ENCODE measurements at regions not wholly inside any gene's neighbourhood (a gene's known extent, or its start where the extent isn't known, plus 50 kb on each side); places are given as distances from the start of the nearest gene placed in this dataset.

GRCh38 chr14:34138175-34138574 is 187.3 kb upstream of the EGLN3 start:
- WGBS, 2 experiments (ENCODE audit: insufficient coverage in 2 of 2), result 73 to 96% methylated on average over 3 to 4 of the region's 4 CpGs
- Histone ChIP-seq H3K4me3 (ENCODE audit: extremely low read depth, insufficient read depth, low read length, poor library complexity, severe bottlenecking) (no peak overlapping the region), H3K9me3 (ENCODE audit: control insufficient read depth, low read length) (no peaks in the 10 kb centered on the region), H3K4me1 (ENCODE audit: control insufficient read depth, insufficient read depth, low read length, poor library complexity, severe bottlenecking) (no peaks in the 10 kb centered on the region), H3K27ac (ENCODE audit: low read depth, low read length, severe bottlenecking) (no peak overlapping the region), H3K36me3 (ENCODE audit: control insufficient read depth, insufficient read depth, low read length) (no peaks in the 10 kb centered on the region)

GRCh38 chr14:34137001-34137745 is 186.3 kb upstream of the EGLN3 start:
- H3K36me3 ChIP-seq (ENCODE audit: control insufficient read depth, insufficient read depth, low read length), result no peaks in the 10 kb centered on the region
- WGBS, 2 experiments (ENCODE audit: insufficient coverage in 2 of 2), result 71 to 75% methylated on average over 1 to 2 of the region's 3 CpGs

GRCh38 chr14:34135492-34135891 is 184.6 kb upstream of the EGLN3 start:
- Histone ChIP-seq H3K9me3 (ENCODE audit: control insufficient read depth, low read length) (no peaks in the 10 kb centered on the region), H3K4me3 (ENCODE audit: extremely low read depth, insufficient read depth, low read length, poor library complexity, severe bottlenecking) (no peak overlapping the region), H3K27ac (ENCODE audit: low read depth, low read length, severe bottlenecking) (no peak overlapping the region), H3K4me1 (ENCODE audit: control insufficient read depth, insufficient read depth, low read length, poor library complexity, severe bottlenecking) (no peaks in the 10 kb centered on the region), H3K36me3 (ENCODE audit: control insufficient read depth, insufficient read depth, low read length) (no peaks in the 10 kb centered on the region)
- 89 to 92% methylated on average over 2 to 3 of the region's 7 CpGs for WGBS, 2 experiments (ENCODE audit: insufficient coverage in 2 of 2)

More at GRCh38 chr14:34137001-34137745, 186.3 kb upstream of the EGLN3 start:
- H3K4me1 ChIP-seq (ENCODE audit: control insufficient read depth, insufficient read depth, low read length, poor library complexity, severe bottlenecking), result no peaks in the 10 kb centered on the region
- no peak overlapping the region for H3K4me3 ChIP-seq (ENCODE audit: extremely low read depth, insufficient read depth, low read length, poor library complexity, severe bottlenecking)
- H3K9me3 ChIP-seq (ENCODE audit: control insufficient read depth, low read length), result no peaks in the 10 kb centered on the region
- no peak overlapping the region for H3K27ac ChIP-seq (ENCODE audit: low read depth, low read length, severe bottlenecking)

DNA sequence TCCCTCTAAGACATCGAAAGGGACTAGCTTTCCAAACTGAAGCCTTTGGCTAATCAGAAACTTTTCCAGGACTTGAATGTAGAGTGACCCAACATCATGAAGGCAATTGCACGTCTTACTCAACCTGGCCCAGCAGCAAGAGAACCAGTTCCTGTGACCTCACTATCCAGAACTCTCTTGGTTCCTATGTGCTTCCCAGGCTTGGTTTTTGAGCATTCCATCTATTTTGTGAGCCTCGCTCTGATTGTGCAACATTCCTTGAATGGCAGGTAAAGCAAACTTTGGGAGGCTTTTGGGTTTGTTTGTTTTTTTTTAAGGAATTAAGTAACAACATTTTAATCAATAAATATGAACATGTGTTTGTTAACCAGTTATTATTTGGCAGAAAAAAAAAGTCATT is 183.6 kb upstream of the EGLN3 start:
- Histone ChIP-seq H3K9me3 (ENCODE audit: control insufficient read depth, low read length) (no peaks in the 10 kb centered on the region), H3K36me3 (ENCODE audit: control insufficient read depth, insufficient read depth, low read length) (no peaks in the 10 kb centered on the region), H3K27ac (ENCODE audit: low read depth, low read length, severe bottlenecking) (no peak overlapping the region), H3K4me1 (ENCODE audit: control insufficient read depth, insufficient read depth, low read length, poor library complexity, severe bottlenecking) (no peaks in the 10 kb centered on the region), H3K4me3 (ENCODE audit: extremely low read depth, insufficient read depth, low read length, poor library complexity, severe bottlenecking) (no peak overlapping the region)
- WGBS, 2 experiments (ENCODE audit: insufficient coverage in 2 of 2), result 84 to 89% methylated on average over 2 to 3 of the region's 3 CpGs

DNA sequence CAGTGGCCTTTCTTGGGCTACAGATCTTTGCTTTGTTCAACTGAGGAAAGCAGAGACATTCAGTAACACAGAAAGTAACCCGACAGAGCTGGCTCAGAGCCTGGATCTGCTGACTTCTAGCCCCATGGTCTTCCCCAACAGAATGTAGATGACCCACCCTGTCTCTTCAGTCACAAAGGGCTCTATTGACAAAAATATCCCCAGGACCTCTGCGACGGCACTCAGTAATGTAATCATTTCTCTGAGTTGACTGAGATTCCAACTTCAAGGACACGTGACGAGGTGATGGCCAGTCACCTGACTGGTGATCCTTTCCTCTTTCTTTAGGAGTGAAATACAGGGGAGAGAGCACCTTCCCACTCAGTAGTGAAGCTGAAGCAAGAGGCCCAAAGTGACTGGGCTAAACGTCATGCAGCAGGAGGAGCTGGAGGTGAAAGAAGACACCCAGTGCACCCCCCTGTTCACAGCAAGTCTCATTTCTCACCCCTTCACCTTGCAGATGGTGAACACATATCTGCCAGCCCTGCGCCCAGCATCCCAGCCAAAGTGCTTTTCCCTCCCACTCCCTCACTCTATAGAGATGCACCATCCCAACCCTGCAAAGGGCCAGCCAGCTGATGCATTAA is 179.2 kb upstream of the EGLN3 start:
- 68 to 79% methylated on average over 3 to 5 of the region's 7 CpGs for WGBS, 2 experiments (ENCODE audit: insufficient coverage in 2 of 2)
- Histone ChIP-seq H3K4me3 (ENCODE audit: extremely low read depth, insufficient read depth, low read length, poor library complexity, severe bottlenecking) (no peak overlapping the region), H3K36me3 (ENCODE audit: control insufficient read depth, insufficient read depth, low read length) (no peaks in the 10 kb centered on the region), H3K9me3 (ENCODE audit: control insufficient read depth, low read length) (no peaks in the 10 kb centered on the region), H3K27ac (ENCODE audit: low read depth, low read length, severe bottlenecking) (no peak overlapping the region), H3K4me1 (ENCODE audit: control insufficient read depth, insufficient read depth, low read length, poor library complexity, severe bottlenecking) (no peaks in the 10 kb centered on the region)

GRCh38 chr14:34128665-34129064 is 177.8 kb upstream of the EGLN3 start:
- Histone ChIP-seq H3K9me3 (ENCODE audit: control insufficient read depth, low read length) (no peaks in the 10 kb centered on the region), H3K36me3 (ENCODE audit: control insufficient read depth, insufficient read depth, low read length) (no peaks in the 10 kb centered on the region), H3K4me1 (ENCODE audit: control insufficient read depth, insufficient read depth, low read length, poor library complexity, severe bottlenecking) (no peaks in the 10 kb centered on the region), H3K27ac (ENCODE audit: low read depth, low read length, severe bottlenecking) (no peak overlapping the region), H3K4me3 (ENCODE audit: extremely low read depth, insufficient read depth, low read length, poor library complexity, severe bottlenecking) (no peak overlapping the region)
- 89 to 91% methylated on average over 9 of the region's 9 CpGs for WGBS, 2 experiments (ENCODE audit: insufficient coverage in 2 of 2)

DNA sequence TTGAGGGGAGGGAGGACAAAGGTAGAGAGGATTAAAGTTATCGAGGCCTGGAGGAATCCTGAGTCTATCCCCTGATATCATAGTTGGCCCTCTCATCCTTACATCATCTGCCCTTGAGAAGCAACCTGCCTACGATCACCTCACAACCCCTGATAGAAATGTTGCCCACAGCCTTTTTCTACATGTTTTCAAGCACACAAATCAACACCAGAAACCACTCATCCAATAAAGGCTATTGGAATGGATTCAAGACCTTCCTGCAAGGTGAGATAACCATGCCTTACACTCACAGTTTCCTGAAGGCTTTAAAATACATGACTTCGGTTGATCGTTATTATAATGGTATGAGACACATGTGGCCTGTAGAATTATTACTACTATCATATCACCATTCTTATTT is 175.7 kb upstream of the EGLN3 start:
- Histone ChIP-seq H3K27ac (ENCODE audit: low read depth, low read length, severe bottlenecking) (no peak overlapping the region), H3K4me1 (ENCODE audit: control insufficient read depth, insufficient read depth, low read length, poor library complexity, severe bottlenecking) (no peaks in the 10 kb centered on the region), H3K4me3 (ENCODE audit: extremely low read depth, insufficient read depth, low read length, poor library complexity, severe bottlenecking) (no peak overlapping the region), H3K36me3 (ENCODE audit: control insufficient read depth, insufficient read depth, low read length) (no peaks in the 10 kb centered on the region), H3K9me3 (ENCODE audit: control insufficient read depth, low read length) (no peaks in the 10 kb centered on the region)
- 93 to 100% methylated on average over 1 to 2 of the region's 4 CpGs for WGBS, 2 experiments (ENCODE audit: insufficient coverage in 2 of 2)

- Histone ChIP-seq H3K36me3 (ENCODE audit: control insufficient read depth, insufficient read depth, low read length) (no peaks in the 10 kb centered on the region), H3K27ac (ENCODE audit: low read depth, low read length, severe bottlenecking) (no peak overlapping the region), H3K9me3 (ENCODE audit: control insufficient read depth, low read length) (no peaks in the 10 kb centered on the region), H3K4me1 (ENCODE audit: control insufficient read depth, insufficient read depth, low read length, poor library complexity, severe bottlenecking) (no peaks in the 10 kb centered on the region), H3K4me3 (ENCODE audit: extremely low read depth, insufficient read depth, low read length, poor library complexity, severe bottlenecking) (no peak overlapping the region)
- 87 to 89% methylated on average over 2 to 4 of the region's 4 CpGs for WGBS, 2 experiments (ENCODE audit: insufficient coverage in 2 of 2)
These were observed 173.7 kb upstream of the EGLN3 start for GRCh38 chr14:34124585-34124984.

GRCh38 chr14:34122650-34123049 is 171.8 kb upstream of the EGLN3 start:
- no CpG with 5 or more reads among the region's 1 CpG for WGBS, 2 experiments (ENCODE audit: insufficient coverage in 2 of 2)
- H3K4me1 ChIP-seq (ENCODE audit: control insufficient read depth, insufficient read depth, low read length, poor library complexity, severe bottlenecking), result no peaks in the 10 kb centered on the region
- H3K36me3 ChIP-seq (ENCODE audit: control insufficient read depth, insufficient read depth, low read length), result no peaks in the 10 kb centered on the region
- H3K27ac ChIP-seq (ENCODE audit: low read depth, low read length, severe bottlenecking), result no peak overlapping the region
- no peak overlapping the region for H3K4me3 ChIP-seq (ENCODE audit: extremely low read depth, insufficient read depth, low read length, poor library complexity, severe bottlenecking)
- H3K9me3 ChIP-seq (ENCODE audit: control insufficient read depth, low read length), result no peaks in the 10 kb centered on the region

- Histone ChIP-seq H3K36me3 (ENCODE audit: control insufficient read depth, insufficient read depth, low read length) (no peaks in the 10 kb centered on the region), H3K4me1 (ENCODE audit: control insufficient read depth, insufficient read depth, low read length, poor library complexity, severe bottlenecking) (no peaks in the 10 kb centered on the region), H3K27ac (ENCODE audit: low read depth, low read length, severe bottlenecking) (no peak overlapping the region), H3K4me3 (ENCODE audit: extremely low read depth, insufficient read depth, low read length, poor library complexity, severe bottlenecking) (no peak overlapping the region), H3K9me3 (ENCODE audit: control insufficient read depth, low read length) (no peaks in the 10 kb centered on the region)
- 77 to 83% methylated on average over 2 to 3 of the region's 3 CpGs for WGBS, 2 experiments (ENCODE audit: insufficient coverage in 2 of 2)
These were observed 171.2 kb upstream of the EGLN3 start for GRCh38 chr14:34122081-34122480.
